GM18505 (cell line): ENCODE measurements at regions not wholly inside any gene's neighbourhood (a gene's known extent, or its start where the extent isn't known, plus 50 kb on each side); places are given as distances from the start of the nearest gene placed in this dataset.

ENCODE experiments used
- ATAC-seq: cut with Tn5 transposase; IDR thresholded peaks from one replicate; pipeline ENCODE4 v1.9.1; 2021; ENCODE audit not compliant: unreplicated experiment
- POLR2A ChIP-seq: IDR thresholded peaks from 4 replicates; pipeline ENCODE4 v1.6.1; 2011; ENCODE audit warnings: borderline replicate concordance; ENCODE audit not compliant: insufficient read depth, insufficient read length; ENCODE audit errors: extremely low read depth

- ATAC-seq = no peak
Observed at GRCh38 chr7:68730964-68731363, 867.3 kb upstream of the AUTS2 start.

GRCh38 chr7:68733219-68734153, 864.8 kb upstream of the AUTS2 start:
- no peak for TF ChIP-seq POLR2A
- no peak for ATAC-seq

More at GRCh38 chr7:68730964-68731363, 867.3 kb upstream of the AUTS2 start:
- no peak for TF ChIP-seq POLR2A

GRCh38 chr7:68734431-68734830, 863.8 kb upstream of the AUTS2 start:
- no peak for TF ChIP-seq POLR2A
- ATAC-seq = no peak

GRCh38 chr7:68739306-68739705, 859.0 kb upstream of the AUTS2 start:
- no peak for TF ChIP-seq POLR2A
- ATAC-seq = no peak

GRCh38 chr7:68744036-68744435, 854.2 kb upstream of the AUTS2 start:
- TF ChIP-seq POLR2A = no peak
- ATAC-seq = no peak

GRCh38 chr7:68748934-68749900, 849.1 kb upstream of the AUTS2 start:
- no peak for TF ChIP-seq POLR2A
- no peak for ATAC-seq

GRCh38 chr7:68752485-68753178, 845.6 kb upstream of the AUTS2 start:
- ATAC-seq = no peak
- TF ChIP-seq POLR2A = no peak

GRCh38 chr7:68754414-68754813, 843.9 kb upstream of the AUTS2 start:
- ATAC-seq = no peak

GRCh38 chr7:68756986-68757495, 841.2 kb upstream of the AUTS2 start:
- TF ChIP-seq POLR2A = no peak
- ATAC-seq = no peak

More at GRCh38 chr7:68754414-68754813, 843.9 kb upstream of the AUTS2 start:
- TF ChIP-seq POLR2A = no peak

GRCh38 chr7:68760556-68760955, 837.7 kb upstream of the AUTS2 start:
- no peak for TF ChIP-seq POLR2A
- no peak for ATAC-seq

- ATAC-seq = no peak
- TF ChIP-seq POLR2A = no peak
Observed at GRCh38 chr7:68767462-68767861, 830.8 kb upstream of the AUTS2 start.

- ATAC-seq = no peak
- TF ChIP-seq POLR2A = no peak
Observed at GRCh38 chr7:68770649-68771048, 827.6 kb upstream of the AUTS2 start.
